GM23338 (cell line): ENCODE measurements at regions not wholly inside any gene's neighbourhood (a gene's known extent, or its start where the extent isn't known, plus 50 kb on each side); places are given as distances from the start of the nearest gene placed in this dataset.

Source experiments
- ATAC-seq: fragments of 200-7000 bp; cut with Tn5 transposase; 3 replicates; pipeline ENCODE4 v1.9.1; 2020
- DNase-seq: peaks from one replicate; pipeline ENCODE4 v3.0.0-alpha.2; 2015; ENCODE audit warnings: low spot score
- H2AFZ ChIP-seq: fragments of 200-600 bp; sonication (generic); 2 replicates; pipeline ENCODE4 v1.8.0; 2016; ENCODE audit warnings: antibody characterized with exemption, mild to moderate bottlenecking, moderate library complexity
- H3F3A ChIP-seq: fragments of 200-600 bp; sonication (generic); replicated peaks from 2 replicates; pipeline ENCODE4 v1.8.0; 2017; ENCODE audit warnings: antibody characterized with exemption, mixed run types, low read depth
- H3K27ac ChIP-seq: fragments of 200-600 bp; sonication (generic); 2 replicates; pipeline ENCODE4 v1.6.1; 2016; ENCODE audit warnings: low read depth
- H3K27me3 ChIP-seq: fragments of 200-600 bp; sonication (generic); 2 replicates; pipeline ENCODE4 v1.8.0; 2016; ENCODE audit warnings: mild to moderate bottlenecking, mixed run types, moderate library complexity; ENCODE audit not compliant: insufficient read depth
- H3K36me3 ChIP-seq: fragments of 200-600 bp; sonication (generic); 2 replicates; pipeline ENCODE4 v1.8.0; 2016; ENCODE audit warnings: mild to moderate bottlenecking; ENCODE audit not compliant: insufficient read depth
- H3K4me1 ChIP-seq: fragments of 200-600 bp; sonication (generic); 2 replicates; pipeline ENCODE4 v1.8.0; 2016; ENCODE audit warnings: mild to moderate bottlenecking, moderate library complexity; ENCODE audit not compliant: insufficient read depth
- H3K4me2 ChIP-seq: fragments of 200-600 bp; sonication (generic); 2 replicates; pipeline ENCODE4 v1.7.1; 2017; ENCODE audit warnings: mixed run types
- H3K4me3 ChIP-seq: fragments of 200-600 bp; sonication (generic); 2 replicates; pipeline ENCODE4 v1.6.1; 2016; ENCODE audit warnings: mixed run types
- H3K79me2 ChIP-seq: fragments of 200-600 bp; sonication (generic); replicated peaks from 2 replicates; pipeline ENCODE4 v1.8.0; 2017; ENCODE audit warnings: mild to moderate bottlenecking; ENCODE audit not compliant: insufficient read depth
- H3K9me2 ChIP-seq: fragments of 200-600 bp; sonication (generic); 2 replicates; pipeline ENCODE4 v1.8.0; 2017; ENCODE audit not compliant: insufficient read depth
- H4K20me1 ChIP-seq: fragments of 200-600 bp; sonication (generic); replicated peaks from 2 replicates; pipeline ENCODE4 v1.8.0; 2017; ENCODE audit warnings: mild to moderate bottlenecking; ENCODE audit not compliant: insufficient read depth
- H3K27ac Mint-ChIP-seq: 2 replicates; pipeline ENCODE4 v1.8.0; 2020; ENCODE audit warnings: inconsistent platforms, mild to moderate bottlenecking, moderate library complexity, mixed read lengths
- H3K27me3 Mint-ChIP-seq: 3 replicates; pipeline ENCODE4 v1.8.0; 2022; ENCODE audit warnings: low read depth, mild to moderate bottlenecking, moderate library complexity, mixed read lengths, inconsistent platforms; ENCODE audit not compliant: insufficient read depth, poor library complexity
- H3K36me3 Mint-ChIP-seq: 3 replicates; pipeline ENCODE4 v1.8.0; 2021; ENCODE audit warnings: low read depth, mild to moderate bottlenecking, inconsistent platforms, moderate library complexity, mixed read lengths
- H3K4me1 Mint-ChIP-seq: 3 replicates; pipeline ENCODE4 v1.8.0; 2020; ENCODE audit warnings: mild to moderate bottlenecking, inconsistent platforms, mixed read lengths
- H3K4me3 Mint-ChIP-seq: 3 replicates; pipeline ENCODE4 v1.8.0; 2021; ENCODE audit warnings: moderate library complexity, mild to moderate bottlenecking, inconsistent platforms, mixed read lengths
- H3K9me3 Mint-ChIP-seq: 3 replicates; pipeline ENCODE4 v1.8.0; 2020; ENCODE audit warnings: moderate library complexity, mild to moderate bottlenecking, inconsistent platforms, mixed read lengths
- CREB1 ChIP-seq: fragments of 250-450 bp; sonication (Bioruptor Pico); IDR thresholded peaks from 2 replicates; pipeline ENCODE4 v1.5.0; 2020; ENCODE audit warnings: low read depth, mild to moderate bottlenecking, moderate library complexity
- ETS1 ChIP-seq: IDR thresholded peaks from 2 replicates; pipeline ENCODE4 v1.6.1; 2016; ENCODE audit warnings: antibody characterized with exemption
- EZH2 ChIP-seq: fragments of 200-600 bp; sonication (generic); IDR thresholded peaks from one replicate; pipeline ENCODE4 v1.8.0; 2017; ENCODE audit warnings: antibody characterized with exemption, mild to moderate bottlenecking, low read depth; ENCODE audit not compliant: unreplicated experiment
- JUNB ChIP-seq: IDR thresholded peaks from one replicate; pipeline ENCODE4 v1.6.1; 2016; ENCODE audit warnings: antibody characterized with exemption; ENCODE audit not compliant: unreplicated experiment
- NANOG ChIP-seq: IDR thresholded peaks from 2 replicates; pipeline ENCODE4 v1.6.1; 2016; ENCODE audit warnings: antibody characterized with exemption, borderline replicate concordance
- POLR2AphosphoS5 ChIP-seq: IDR thresholded peaks from 2 replicates; pipeline ENCODE4 v1.6.1; 2016; ENCODE audit warnings: antibody characterized with exemption, low read depth
- STAT1 ChIP-seq: IDR thresholded peaks from one replicate; pipeline ENCODE4 v1.6.1; 2016; ENCODE audit warnings: antibody characterized with exemption; ENCODE audit not compliant: unreplicated experiment
- ZNF114 ChIP-seq: fragments of 250-450 bp; sonication (Bioruptor Pico); IDR thresholded peaks from 2 replicates; pipeline ENCODE4 v1.5.0; 2020; ENCODE audit warnings: mild to moderate bottlenecking, moderate library complexity
- ZNF331 ChIP-seq: fragments of 250-450 bp; sonication (Bioruptor Pico); IDR thresholded peaks from 2 replicates; pipeline ENCODE4 v1.5.0; 2020; ENCODE audit warnings: low read depth, mild to moderate bottlenecking, moderate library complexity
- ZNF462 ChIP-seq: fragments of 250-450 bp; sonication (Bioruptor Pico); IDR thresholded peaks from 2 replicates; pipeline ENCODE4 v1.5.0; 2020; ENCODE audit warnings: mild to moderate bottlenecking, moderate library complexity

- Histone ChIP-seq H2AFZ (no peak overlapping the region), H3K36me3 (no peaks in the 10 kb centered on the region), H3K4me1 (no peaks in the 10 kb centered on the region), H3K4me3 (no peak overlapping the region), H3K79me2 (no peaks in the 10 kb centered on the region), H3K27me3 (no peaks in the 10 kb centered on the region), H3K4me2 (no peak overlapping the region), H3K9me2 (no peaks in the 10 kb centered on the region; the same call in 1 of the 2 replicates), H4K20me1 (no peaks in the 10 kb centered on the region), H3F3A (no peaks in the 10 kb centered on the region), H3K27ac (no peak overlapping the region)
- H3K4me1 Mint-ChIP-seq = no peaks in the 10 kb centered on the region
- no peaks in the 10 kb centered on the region for H3K9me3 Mint-ChIP-seq
- ATAC-seq (no peak), DNase-seq (no peak)
- TF ChIP-seq ETS1 (no peak), ZNF462 (CRISPR knock-in tag) (no peak), JUNB (no peak), CREB1 (no peak), EZH2 (no peak), ZNF114 (CRISPR knock-in tag) (no peak), POLR2AphosphoS5 (no peak), ZNF331 (no peak), STAT1 (no peak), NANOG (no peak)
- H3K27me3 Mint-ChIP-seq = no peaks in the 10 kb centered on the region
- no peaks in the 10 kb centered on the region for H3K36me3 Mint-ChIP-seq
- no peak overlapping the region for H3K4me3 Mint-ChIP-seq
- H3K27ac Mint-ChIP-seq = no peak overlapping the region
These were observed 121.0 kb upstream of the MPPED2 start for GRCh38 chr11:30707110-30707509.
